Endothelial cell of umbilical vein (primary cell): ENCODE measurements at regions not wholly inside any gene's neighbourhood (a gene's known extent, or its start where the extent isn't known, plus 50 kb on each side); places are given as distances from the start of the nearest gene placed in this dataset.

ENCODE experiments used
- BruUV-seq: library from RNA; stranded (reverse); fragments of 400-500 nt; replicated peaks from 2 replicates; lab custom pipeline; 2021; lab: Mats Ljungman, UMichigan
- CTCF ChIA-PET: fragments of 300-600, 350-600 bp; sonication (Branson Sonifier 250); formaldehyde crosslinking; loops from one replicate; lab custom pipeline; 2021; ENCODE audit warnings: antibody characterized with exemption, inconsistent platforms; lab: Charles Lee
- POLR2A ChIA-PET: fragments of 300-600, 350-600 bp; sonication (Branson Sonifier 250); formaldehyde crosslinking; loops from one replicate; lab custom pipeline; 2021; ENCODE audit warnings: antibody characterized with exemption, inconsistent platforms; lab: Charles Lee
- DNase-seq: peaks from one replicate; pipeline ENCODE4 v3.0.0-alpha.2; 2011; ENCODE audit warnings: low read depth, low spot score
- FAIRE-seq: peaks from 2 replicates; lab custom pipeline; 2011; peaks lifted over from hg19 to GRCh38; lab: Jason Lieb, UNC
- H2AFZ ChIP-seq: 2 replicates; pipeline ENCODE4 v1.6.0; 2012; ENCODE audit warnings: low read depth, low read length, control low read depth, inconsistent platforms
- H3K27ac ChIP-seq: 2 replicates; pipeline ENCODE4 v1.5.1; 2011; ENCODE audit warnings: low read depth, mild to moderate bottlenecking, control low read depth, low read length, moderate library complexity; ENCODE audit not compliant: insufficient read depth
- H3K27me3 ChIP-seq, 2 experiments: 2 replicates each; pipeline versions ENCODE4 v1.6.0 to v1.6.1; 2011; ENCODE audit warnings: low read length in 2 of 2, mixed read lengths in 1 of 2; ENCODE audit not compliant: control insufficient read depth in 2 of 2, insufficient read depth in 2 of 2
- H3K36me3 ChIP-seq, 2 experiments: 2 replicates in 1 of 2; 3 replicates in 1 of 2; pipeline ENCODE4 v1.5.1; 2011; ENCODE audit warnings: low read length in 2 of 2, mild to moderate bottlenecking in 1 of 2, moderate library complexity in 1 of 2; ENCODE audit not compliant: control insufficient read depth in 2 of 2, insufficient read depth in 2 of 2; ENCODE audit errors: extremely low read depth in 1 of 2
- H3K4me1 ChIP-seq: 3 replicates; pipeline ENCODE4 v1.5.1; 2011; ENCODE audit warnings: mild to moderate bottlenecking, low read length; ENCODE audit not compliant: control insufficient read depth, insufficient read depth; ENCODE audit errors: extremely low read depth
- H3K4me2 ChIP-seq: 2 replicates; pipeline ENCODE4 v1.6.1; 2011; ENCODE audit warnings: low read length, control low read depth, mixed read lengths; ENCODE audit not compliant: insufficient read depth
- H3K4me3 ChIP-seq, 3 experiments: fragments of 200-600 bp in 1 of 3; sonication (generic), shearing (Covaris generic) in 1 of 3; replicated peaks in 1 of 3; 2 replicates each; pipeline ENCODE4 v1.5.1; 2011 to 2016; ENCODE audit warnings: control low read depth in 3 of 3, low read length in 3 of 3, mild to moderate bottlenecking in 2 of 3, inconsistent platforms in 1 of 3, low read depth in 1 of 3, moderate library complexity in 1 of 3; ENCODE audit not compliant: insufficient read depth in 1 of 3
- H3K79me2 ChIP-seq: 2 replicates; pipeline ENCODE4 v1.6.0; 2012; ENCODE audit warnings: low read length, inconsistent platforms; ENCODE audit not compliant: control insufficient read depth, insufficient read depth
- H3K9ac ChIP-seq: replicated peaks from 2 replicates; pipeline ENCODE3; 2011; ENCODE audit warnings: low read length, control low read depth; ENCODE audit not compliant: insufficient read depth; ENCODE audit errors: extremely low read depth
- H3K9me1 ChIP-seq: replicated peaks from 3 replicates; pipeline ENCODE4 v1.6.0; 2011; ENCODE audit warnings: mild to moderate bottlenecking, low read length; ENCODE audit not compliant: control insufficient read depth, insufficient read depth; ENCODE audit errors: extremely low read depth
- H3K9me3 ChIP-seq: replicated peaks from 2 replicates; pipeline ENCODE4 v1.5.1; 2012; ENCODE audit warnings: low read length, inconsistent platforms; ENCODE audit not compliant: control insufficient read depth, insufficient read depth
- H4K20me1 ChIP-seq: replicated peaks from 2 replicates; pipeline ENCODE3; 2011; ENCODE audit warnings: mild to moderate bottlenecking, low read length; ENCODE audit not compliant: control insufficient read depth, insufficient read depth; ENCODE audit errors: extremely low read depth
- CTCF ChIP-seq, 2 donors: IDR thresholded peaks; 1 replicate in 1 of 2; 2 replicates in 1 of 2; pipeline ENCODE4 v1.5.1; 2011; ENCODE audit warnings: low read length in 2 of 2, mild to moderate bottlenecking in 2 of 2, moderate library complexity in 2 of 2, control low read depth in 1 of 2, inconsistent platforms in 1 of 2, low read depth in 1 of 2; ENCODE audit not compliant: insufficient read depth in 1 of 2; ENCODE audit errors: extremely low read depth in 1 of 2
- EZH2 ChIP-seq: IDR thresholded peaks from 2 replicates; pipeline ENCODE4 v1.6.1; 2012; ENCODE audit warnings: borderline replicate concordance, low read depth, mild to moderate bottlenecking, moderate library complexity, low read length, inconsistent platforms; ENCODE audit not compliant: severe bottlenecking
- FOS ChIP-seq: IDR thresholded peaks from 2 replicates; pipeline ENCODE4 v1.6.1; 2011; ENCODE audit warnings: mild to moderate bottlenecking, low read length, moderate library complexity, borderline replicate concordance; ENCODE audit not compliant: insufficient read depth
- GATA2 ChIP-seq: IDR thresholded peaks from 2 replicates; pipeline ENCODE4 v1.7.0; 2011; ENCODE audit warnings: low read depth, mild to moderate bottlenecking, moderate library complexity, mixed read lengths, low read length; ENCODE audit not compliant: insufficient read length, insufficient read depth
- JUN ChIP-seq: IDR thresholded peaks from 2 replicates; pipeline ENCODE4 v1.6.1; 2011; ENCODE audit warnings: borderline replicate concordance, low read depth; ENCODE audit not compliant: insufficient read length, insufficient read depth
- MYC ChIP-seq: IDR thresholded peaks from one replicate; pipeline ENCODE4 v1.6.1; 2011; ENCODE audit warnings: mild to moderate bottlenecking, low read depth, low read length
- POLR2A ChIP-seq: IDR thresholded peaks from 2 replicates; pipeline ENCODE4 v1.6.1; 2012; ENCODE audit warnings: low read depth, mild to moderate bottlenecking, control low read depth, low read length
- POLR2AphosphoS5 ChIP-seq: IDR thresholded peaks from 2 replicates; pipeline ENCODE4 v1.6.1; 2012; ENCODE audit warnings: low read depth, mild to moderate bottlenecking, control low read depth, low read length, moderate library complexity; ENCODE audit not compliant: insufficient read depth
- dilution Hi-C: fragments of 300-500 bp; cut with MboI; formaldehyde crosslinking; loops from one replicate; pipeline ENCODE4 v1.15.0; 2019; ENCODE audit warnings: low sequenced_read_pairs; ENCODE audit not compliant: extremely low pct_ligation_motif_present
- intact Hi-C: fragments of 100-400 bp; cut with micrococcal nuclease; formaldehyde crosslinking; loops from one replicate; pipeline ENCODE4 v1.10.0; 2022
- TF ChIP-seq, protein P1 (sequence below): IDR thresholded peaks from 2 replicates; pipeline ENCODE4 v1.6.1; 2011; ENCODE audit not compliant: insufficient read depth, insufficient read length

DNA sequence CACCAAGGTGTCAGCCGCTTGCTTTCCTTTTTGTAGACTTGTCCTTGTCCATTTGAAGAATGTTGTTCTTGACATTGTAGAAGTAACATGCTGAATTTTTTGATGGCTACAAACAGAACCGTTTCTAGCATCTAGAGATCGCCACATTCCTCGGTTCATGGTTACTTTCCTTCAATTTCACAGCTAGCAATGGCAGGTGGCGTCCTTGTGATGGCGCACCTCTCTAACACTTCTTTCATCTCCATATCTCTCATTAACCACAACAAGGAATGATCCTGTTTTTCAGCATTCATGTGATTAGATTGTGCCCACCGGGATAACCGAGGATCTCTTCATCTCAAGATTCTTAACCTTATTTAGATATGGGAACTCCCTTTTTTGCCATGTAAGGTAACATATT lies 2129.8 kb downstream of the NCAM2 start:
- Histone ChIP-seq H3K4me1 (no peaks in the 10 kb centered on the region), H3K9ac (no peak overlapping the region), H3K27me3 (no peaks in the 10 kb centered on the region), H3K9me3 (no peaks in the 10 kb centered on the region), H3K27ac (no peak overlapping the region), H3K4me2 (no peak overlapping the region), H2AFZ (no peak overlapping the region), H3K9me1 (no peaks in the 10 kb centered on the region), H4K20me1 (no peaks in the 10 kb centered on the region), H3K4me3 (no peak overlapping the region), H3K36me3 (no peaks in the 10 kb centered on the region), H3K79me2 (no peaks in the 10 kb centered on the region)
- CTCF ChIA-PET, result no interaction called here
- no peak for DNase-seq
- TF ChIP-seq, protein P1, sequence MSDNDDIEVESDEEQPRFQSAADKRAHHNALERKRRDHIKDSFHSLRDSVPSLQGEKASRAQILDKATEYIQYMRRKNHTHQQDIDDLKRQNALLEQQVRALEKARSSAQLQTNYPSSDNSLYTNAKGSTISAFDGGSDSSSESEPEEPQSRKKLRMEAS, result no peak
- TF ChIP-seq EZH2 (no peak), POLR2A (no peak), POLR2AphosphoS5 (no peak), JUN (no peak), MYC (no peak), CTCF (IDR thresholded peaks at IDR 0.05; ENCODE audit: extremely low read depth in 1 of 2, insufficient read depth in 1 of 2, low read depth in 1 of 2, low read length in 2 of 2) (no peak), GATA2 (no peak), FOS (no peak)
- POLR2A ChIA-PET, result no interaction called here
- no peak for FAIRE-seq
- intact Hi-C loops (no loop called here), dilution Hi-C loops (no loop called here)
- BruUV-seq, result no TSS peak
